PC-3 (cell line): ENCODE measurements at regions not wholly inside any gene's neighbourhood (a gene's known extent, or its start where the extent isn't known, plus 50 kb on each side); places are given as distances from the start of the nearest gene placed in this dataset.

ENCODE experiments used
- ATAC-seq: fragments of 200-7000 bp; cut with Tn5 transposase; 2 replicates; pipeline ENCODE4 v1.9.1; 2020; ENCODE audit warnings: mild to moderate bottlenecking, moderate library complexity
- BruUV-seq: library from RNA; stranded (reverse); fragments of 400-500 nt; replicated peaks from 2 replicates; lab custom pipeline; 2021; lab: Mats Ljungman, UMichigan
- CTCF ChIA-PET: fragments of 300-600 bp; sonication (Branson Sonifier 250); formaldehyde crosslinking; loops from one replicate; lab custom pipeline; 2022; ENCODE audit warnings: antibody characterized with exemption; lab: Charles Lee
- POLR2A ChIA-PET: fragments of 300-600 bp; sonication (Branson Sonifier 250); formaldehyde crosslinking; loops from one replicate; lab custom pipeline; 2022; ENCODE audit warnings: antibody characterized with exemption; ENCODE audit not compliant: unreplicated experiment; lab: Charles Lee
- DNase-seq: peaks from one replicate; pipeline ENCODE4 v3.0.0-alpha.2; 2015
- H2AFZ ChIP-seq: fragments of 300-600 bp; sonication (generic); 2 replicates; pipeline ENCODE4 v1.6.0; 2016; ENCODE audit warnings: antibody characterized with exemption, low read length
- H3F3A ChIP-seq: fragments of 300-600 bp; sonication (generic); one replicate; pipeline ENCODE4 v1.6.0; 2017; ENCODE audit warnings: antibody characterized with exemption, low read length, control low read depth, mild to moderate bottlenecking; ENCODE audit not compliant: unreplicated experiment
- H3K27ac ChIP-seq: fragments of 300-600 bp; sonication (generic); 2 replicates; pipeline ENCODE4 v1.5.1; 2016; ENCODE audit warnings: mild to moderate bottlenecking, low read length
- H3K27me3 ChIP-seq: fragments of 300-600 bp; sonication (generic); 2 replicates; pipeline ENCODE4 v1.6.1; 2016; ENCODE audit warnings: low read length, mixed read lengths
- H3K36me3 ChIP-seq: fragments of 300-600 bp; sonication (generic); 2 replicates; pipeline ENCODE4 v1.6.1; 2016; ENCODE audit warnings: low read depth, mixed run types, low read length, mixed read lengths
- H3K4me1 ChIP-seq: fragments of 300-600 bp; sonication (generic); 2 replicates; pipeline ENCODE4 v1.5.1; 2016; ENCODE audit warnings: low read length; ENCODE audit not compliant: insufficient read depth
- H3K4me2 ChIP-seq: fragments of 300-600 bp; sonication (generic); 2 replicates; pipeline ENCODE4 v1.6.0; 2016; ENCODE audit warnings: low read length
- H3K4me3 ChIP-seq: fragments of 300-600 bp; sonication (generic); 2 replicates; pipeline ENCODE4 v1.5.1; 2016; ENCODE audit warnings: mild to moderate bottlenecking, low read length, mixed read lengths
- H3K79me2 ChIP-seq: fragments of 300-600 bp; sonication (generic); 2 replicates; pipeline ENCODE4 v1.6.1; 2017; ENCODE audit warnings: low read length, mixed read lengths
- H3K9ac ChIP-seq: fragments of 300-600 bp; sonication (generic); 2 replicates; pipeline ENCODE4 v1.6.0; 2016; ENCODE audit warnings: mild to moderate bottlenecking, low read length
- H3K9me2 ChIP-seq: fragments of 300-600 bp; sonication (generic); replicated peaks from 2 replicates; pipeline ENCODE4 v1.6.1; 2016; ENCODE audit warnings: mixed run types, low read length, mixed read lengths
- H3K9me3 ChIP-seq: fragments of 300-600 bp; sonication (generic); 2 replicates; pipeline ENCODE4 v1.6.1; 2016; ENCODE audit warnings: low read length, mixed read lengths
- H4K20me1 ChIP-seq: fragments of 300-600 bp; sonication (generic); 2 replicates; pipeline ENCODE4 v1.6.1; 2016; ENCODE audit warnings: low read length, mixed read lengths
- EZH2 ChIP-seq: fragments of 300-600 bp; sonication (generic); IDR thresholded peaks from one replicate; pipeline ENCODE4 v1.6.1; 2017; ENCODE audit warnings: antibody characterized with exemption, mild to moderate bottlenecking, low read length; ENCODE audit not compliant: unreplicated experiment
- EZH2phosphoT487 ChIP-seq: fragments of 300-600 bp; sonication (generic); IDR thresholded peaks from 2 replicates; pipeline ENCODE4 v1.6.1; 2018; ENCODE audit warnings: mild to moderate bottlenecking, antibody characterized with exemption, low read length, borderline replicate concordance
- intact Hi-C: fragments of 100-400 bp; cut with micrococcal nuclease; formaldehyde crosslinking; loops from 2 replicates; pipeline ENCODE4 v1.9.0; 2023
- TF ChIP-seq, protein P1 (sequence below): fragments of 300-600 bp; sonication (generic); conservative IDR thresholded peaks from 2 replicates; pipeline ENCODE4 v1.5.1; 2017; ENCODE audit warnings: antibody characterized with exemption, low read depth, mild to moderate bottlenecking, low read length

- H3F3A ChIP-seq = no peaks in the 10 kb centered on the region
- H3K27me3 ChIP-seq = no peaks in the 10 kb centered on the region
- no peak overlapping the region for H3K4me2 ChIP-seq
- no peak overlapping the region for H3K9ac ChIP-seq
- H3K4me3 ChIP-seq = no peak overlapping the region
- CTCF ChIA-PET = no interaction called here
- BruUV-seq = no TSS peak
- no peaks in the 10 kb centered on the region for H3K9me3 ChIP-seq
- H3K36me3 ChIP-seq = no peaks in the 10 kb centered on the region
- intact Hi-C loops = no loop called here
- peak; percentile 57 for DNase-seq
- peak overlapping the region; percentile 36; the same call in 1 of the 2 replicates for H3K27ac ChIP-seq
- no peaks in the 10 kb centered on the region for H3K9me2 ChIP-seq
- no peaks in the 10 kb centered on the region for H3K79me2 ChIP-seq
- TF ChIP-seq EZH2phosphoT487 = no peak
- TF ChIP-seq, protein P1, sequence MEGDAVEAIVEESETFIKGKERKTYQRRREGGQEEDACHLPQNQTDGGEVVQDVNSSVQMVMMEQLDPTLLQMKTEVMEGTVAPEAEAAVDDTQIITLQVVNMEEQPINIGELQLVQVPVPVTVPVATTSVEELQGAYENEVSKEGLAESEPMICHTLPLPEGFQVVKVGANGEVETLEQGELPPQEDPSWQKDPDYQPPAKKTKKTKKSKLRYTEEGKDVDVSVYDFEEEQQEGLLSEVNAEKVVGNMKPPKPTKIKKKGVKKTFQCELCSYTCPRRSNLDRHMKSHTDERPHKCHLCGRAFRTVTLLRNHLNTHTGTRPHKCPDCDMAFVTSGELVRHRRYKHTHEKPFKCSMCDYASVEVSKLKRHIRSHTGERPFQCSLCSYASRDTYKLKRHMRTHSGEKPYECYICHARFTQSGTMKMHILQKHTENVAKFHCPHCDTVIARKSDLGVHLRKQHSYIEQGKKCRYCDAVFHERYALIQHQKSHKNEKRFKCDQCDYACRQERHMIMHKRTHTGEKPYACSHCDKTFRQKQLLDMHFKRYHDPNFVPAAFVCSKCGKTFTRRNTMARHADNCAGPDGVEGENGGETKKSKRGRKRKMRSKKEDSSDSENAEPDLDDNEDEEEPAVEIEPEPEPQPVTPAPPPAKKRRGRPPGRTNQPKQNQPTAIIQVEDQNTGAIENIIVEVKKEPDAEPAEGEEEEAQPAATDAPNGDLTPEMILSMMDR = no peak
- no peak for TF ChIP-seq EZH2
- H2AFZ ChIP-seq = no peak overlapping the region
- ATAC-seq = no peak
- peaks cover 32% of the 10 kb centered on the region for H3K4me1 ChIP-seq
- H4K20me1 ChIP-seq = no peaks in the 10 kb centered on the region
- POLR2A ChIA-PET = no interaction called here
These were observed 880.6 kb downstream of the TSN start for GRCh38 chr2:122636097-122636496.

DNA sequence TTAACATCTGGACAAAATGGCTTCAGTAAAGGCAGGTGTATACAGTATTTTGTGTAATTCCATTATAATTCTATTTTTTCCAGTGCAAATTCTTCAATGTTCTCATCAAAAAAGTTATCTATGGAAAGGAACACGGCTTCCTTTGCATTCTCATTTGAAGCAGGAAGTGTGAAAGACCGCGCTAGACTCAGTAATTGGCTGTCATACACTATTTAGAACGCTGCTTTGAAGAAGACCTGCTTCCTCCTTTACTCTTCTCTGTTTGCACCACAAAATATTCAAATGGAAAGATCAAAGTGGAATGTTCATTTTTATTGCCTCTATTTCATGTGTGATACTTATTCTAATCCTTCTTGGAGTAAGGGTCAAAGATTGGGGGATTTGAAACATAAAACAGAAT lies 883.7 kb downstream of the TSN start:
- intact Hi-C loops = no loop called here

GRCh38 chr2:122639711-122640110 lies 884.3 kb downstream of the TSN start:
- Histone ChIP-seq H3K4me2 (no peak overlapping the region), H3K79me2 (no peaks in the 10 kb centered on the region), H3K27ac (no peak overlapping the region), H2AFZ (no peak overlapping the region), H3K27me3 (no peaks in the 10 kb centered on the region), H4K20me1 (no peaks in the 10 kb centered on the region), H3K9me3 (no peaks in the 10 kb centered on the region), H3K4me3 (no peak overlapping the region), H3K9ac (no peak overlapping the region), H3K4me1 (peaks cover 36% of the 10 kb centered on the region), H3F3A (no peaks in the 10 kb centered on the region), H3K36me3 (no peaks in the 10 kb centered on the region), H3K9me2 (no peaks in the 10 kb centered on the region)
- DNase-seq (peak; percentile 32), ATAC-seq (no peak)
- BruUV-seq = no TSS peak
- CTCF ChIA-PET = no interaction called here
- POLR2A ChIA-PET = no interaction called here
- TF ChIP-seq, protein P1 = no peak
- TF ChIP-seq EZH2 (no peak), EZH2phosphoT487 (no peak)
- intact Hi-C loops = loop anchor here (5.0 kb wide), 5 partner anchors 108 to 728 kb away; no protein-coding TSS in a partner anchor

More for the DNA sequence above, 883.7 kb downstream of the TSN start:
- Histone ChIP-seq H3K4me3 (no peak overlapping the region), H3K4me2 (no peak overlapping the region), H3K9me2 (no peaks in the 10 kb centered on the region), H3K9me3 (no peaks in the 10 kb centered on the region), H3K27me3 (no peaks in the 10 kb centered on the region), H3K79me2 (no peaks in the 10 kb centered on the region), H4K20me1 (no peaks in the 10 kb centered on the region), H3K9ac (no peak overlapping the region), H2AFZ (no peak overlapping the region), H3K4me1 (peaks cover 39% of the 10 kb centered on the region), H3F3A (no peaks in the 10 kb centered on the region), H3K36me3 (no peaks in the 10 kb centered on the region), H3K27ac (no peak overlapping the region)
- DNase-seq (no peak), ATAC-seq (no peak)
- TF ChIP-seq, protein P1 = no peak
- no peak for TF ChIP-seq EZH2phosphoT487
- no peak for TF ChIP-seq EZH2
- CTCF ChIA-PET = no interaction called here
- POLR2A ChIA-PET = no interaction called here
- BruUV-seq = no TSS peak
